CD4-positive, alpha-beta T cell (primary cell): ENCODE measurements at regions not wholly inside any gene's neighbourhood (a gene's known extent, or its start where the extent isn't known, plus 50 kb on each side); places are given as distances from the start of the nearest gene placed in this dataset.

Experiments
- ATAC-seq: fragments of 200-7000 bp; cut with Tn5 transposase; one replicate; pipeline ENCODE4 v1.10.0; 2022; ENCODE audit warnings: mild to moderate bottlenecking; ENCODE audit not compliant: poor library complexity
- CTCF ChIA-PET: fragments of 350-600 bp; sonication (Branson Sonifier 250); formaldehyde crosslinking; loops from one replicate; lab custom pipeline; 2021; ENCODE audit warnings: antibody characterized with exemption, inconsistent platforms; lab: Charles Lee
- POLR2A ChIA-PET: fragments of 350-600 bp; sonication (Branson Sonifier 250); formaldehyde crosslinking; loops from one replicate; lab custom pipeline; 2021; ENCODE audit warnings: antibody characterized with exemption, inconsistent platforms; lab: Charles Lee
- DNase-seq, 14 experiments: peaks; one replicate each; pipeline ENCODE4 v3.0.0-alpha.2; 2013 to 2020; ENCODE audit warnings: mixed read lengths in 2 of 14
- H3K27ac ChIP-seq, 2 donors: one replicate each; pipeline versions ENCODE4 v1.5.1 to v1.7.0; 2013; ENCODE audit warnings: low read length in 2 of 2, low read depth in 1 of 2, mild to moderate bottlenecking in 1 of 2
- H3K27me3 ChIP-seq, 2 experiments: 1 replicate in 1 of 2; 2 replicates in 1 of 2; pipeline versions ENCODE4 v1.6.1 to v1.7.0; 2013; ENCODE audit warnings: low read length in 2 of 2, control low read depth in 1 of 2, mild to moderate bottlenecking in 1 of 2, moderate library complexity in 1 of 2; ENCODE audit not compliant: insufficient read depth in 2 of 2, control insufficient read depth in 1 of 2
- H3K36me3 ChIP-seq: one replicate; pipeline ENCODE4 v1.6.1; 2013; ENCODE audit warnings: low read length, control low read depth; ENCODE audit not compliant: insufficient read depth
- H3K4me1 ChIP-seq: one replicate; pipeline ENCODE4 v1.6.1; 2013; ENCODE audit warnings: low read length, control low read depth; ENCODE audit not compliant: insufficient read depth
- H3K4me3 ChIP-seq: one replicate; pipeline ENCODE4 v1.5.1; 2013; ENCODE audit warnings: mild to moderate bottlenecking, low read length, moderate library complexity
- H3K9me3 ChIP-seq, 2 experiments: 1 replicate in 1 of 2; 2 replicates in 1 of 2; pipeline versions ENCODE4 v1.6.1 to v1.7.0; 2013; ENCODE audit warnings: low read length in 2 of 2, mild to moderate bottlenecking in 2 of 2, control low read depth in 1 of 2, moderate library complexity in 1 of 2; ENCODE audit not compliant: control insufficient read depth in 1 of 2, insufficient read depth in 1 of 2
- H3K27ac Mint-ChIP-seq: one replicate; pipeline ENCODE4 v1.8.0; 2020; ENCODE audit warnings: mixed read lengths
- H3K27me3 Mint-ChIP-seq: one replicate; pipeline ENCODE4 v1.8.0; 2021; ENCODE audit warnings: mixed read lengths
- H3K36me3 Mint-ChIP-seq: one replicate; pipeline ENCODE4 v1.8.0; 2021; ENCODE audit warnings: low read depth, mixed read lengths
- H3K4me1 Mint-ChIP-seq: one replicate; pipeline ENCODE4 v1.8.0; 2021; ENCODE audit warnings: low read depth, mixed read lengths
- H3K4me3 Mint-ChIP-seq: one replicate; pipeline ENCODE4 v1.8.0; 2020; ENCODE audit warnings: mild to moderate bottlenecking, mixed read lengths
- H3K9me3 Mint-ChIP-seq: one replicate; pipeline ENCODE4 v1.8.0; 2020; ENCODE audit warnings: mixed read lengths
- intact Hi-C, 2 experiments: fragments of 100-400 bp; cut with DNase I in 1 of 2; cut with micrococcal nuclease in 1 of 2; formaldehyde crosslinking; loops; one replicate each; pipeline versions ENCODE4 v1.15.1 to v1.9.0; 2023 to 2025; cut with DNase I, micrococcal nuclease
- TF ChIP-seq, protein P1 (sequence below): fragments of 200-600 bp; IDR thresholded peaks from one replicate; pipeline ENCODE4 v1.8.0; 2022; ENCODE audit warnings: antibody characterized with exemption, mild to moderate bottlenecking

DNA sequence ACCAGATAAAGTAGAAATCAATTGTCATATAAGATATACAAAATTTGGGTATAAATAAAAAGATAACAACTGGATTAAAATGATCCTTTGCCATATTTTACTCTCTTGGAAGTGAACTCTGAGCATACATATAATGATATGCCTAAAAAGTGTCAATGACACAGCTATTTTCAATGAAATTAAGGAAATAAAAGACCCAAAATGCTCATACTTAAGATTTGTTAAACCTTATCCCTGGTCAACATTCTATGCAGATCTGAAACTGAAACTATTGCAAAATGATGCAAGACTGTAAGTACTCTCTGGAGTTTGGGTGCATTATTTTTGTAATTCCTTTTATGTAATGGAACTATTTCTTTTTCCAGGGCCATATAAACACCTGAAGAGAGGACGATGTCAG is 119.0 kb upstream of the SGK1 start:
- H3K4me1 Mint-ChIP-seq, result peaks cover 28% of the 10 kb centered on the region
- H3K4me3 Mint-ChIP-seq, result no peak overlapping the region
- H3K27ac Mint-ChIP-seq, result no peak overlapping the region
- no peaks in the 10 kb centered on the region for H3K9me3 Mint-ChIP-seq
- no peaks in the 10 kb centered on the region for H3K36me3 Mint-ChIP-seq
- no peaks in the 10 kb centered on the region for H3K9me3 ChIP-seq
- TF ChIP-seq, protein P1, sequence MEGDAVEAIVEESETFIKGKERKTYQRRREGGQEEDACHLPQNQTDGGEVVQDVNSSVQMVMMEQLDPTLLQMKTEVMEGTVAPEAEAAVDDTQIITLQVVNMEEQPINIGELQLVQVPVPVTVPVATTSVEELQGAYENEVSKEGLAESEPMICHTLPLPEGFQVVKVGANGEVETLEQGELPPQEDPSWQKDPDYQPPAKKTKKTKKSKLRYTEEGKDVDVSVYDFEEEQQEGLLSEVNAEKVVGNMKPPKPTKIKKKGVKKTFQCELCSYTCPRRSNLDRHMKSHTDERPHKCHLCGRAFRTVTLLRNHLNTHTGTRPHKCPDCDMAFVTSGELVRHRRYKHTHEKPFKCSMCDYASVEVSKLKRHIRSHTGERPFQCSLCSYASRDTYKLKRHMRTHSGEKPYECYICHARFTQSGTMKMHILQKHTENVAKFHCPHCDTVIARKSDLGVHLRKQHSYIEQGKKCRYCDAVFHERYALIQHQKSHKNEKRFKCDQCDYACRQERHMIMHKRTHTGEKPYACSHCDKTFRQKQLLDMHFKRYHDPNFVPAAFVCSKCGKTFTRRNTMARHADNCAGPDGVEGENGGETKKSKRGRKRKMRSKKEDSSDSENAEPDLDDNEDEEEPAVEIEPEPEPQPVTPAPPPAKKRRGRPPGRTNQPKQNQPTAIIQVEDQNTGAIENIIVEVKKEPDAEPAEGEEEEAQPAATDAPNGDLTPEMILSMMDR, result no peak
- H3K36me3 ChIP-seq, result no peaks in the 10 kb centered on the region
- ChIA-PET CTCF (interaction anchor here (1.0 to 2.5 kb wide), 3 partner anchors 29 to 258 kb away, joined by 3 to 9 read pairs (median 5); no protein-coding TSS in a partner anchor), POLR2A (no interaction called here)
- H3K27me3 Mint-ChIP-seq, result no peaks in the 10 kb centered on the region
- ATAC-seq, result no peak
- no peak overlapping the region for H3K4me3 ChIP-seq
- H3K27ac ChIP-seq, result no peak overlapping the region
- intact Hi-C loops, result no loop called here
- peaks cover 9% of the 10 kb centered on the region for H3K4me1 ChIP-seq
- no peaks in the 10 kb centered on the region for H3K27me3 ChIP-seq
- DNase-seq, result peak in 3 of 14 experiments; percentile 23 to 33 (median 28)

DNA sequence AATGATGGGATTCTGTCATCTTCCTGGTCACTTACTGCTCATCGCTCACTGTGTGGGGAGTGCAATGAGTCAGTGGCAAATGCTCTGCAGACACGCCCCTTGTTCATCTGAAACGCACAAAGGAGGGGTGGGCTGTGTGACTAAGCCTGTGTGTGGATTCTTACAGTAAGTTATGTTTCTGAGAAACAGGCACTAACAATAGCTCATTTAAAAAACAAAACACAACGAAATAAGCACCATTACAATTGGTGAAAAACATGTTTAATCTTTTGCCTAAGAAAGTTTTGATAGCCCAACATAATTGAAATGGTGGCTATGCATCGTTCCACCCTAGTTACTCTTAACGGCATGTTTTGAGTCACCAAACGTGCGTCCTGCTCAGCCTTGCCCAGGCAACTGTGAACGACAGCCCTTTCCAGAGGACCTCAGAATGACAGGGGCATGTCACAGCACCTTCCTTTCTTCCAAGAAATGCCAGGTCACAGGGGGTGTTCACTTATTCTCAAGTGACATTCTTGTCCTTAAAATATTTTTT is 118.4 kb upstream of the SGK1 start:
- H3K36me3 Mint-ChIP-seq, result no peaks in the 10 kb centered on the region
- POLR2A ChIA-PET, result no interaction called here
- Histone ChIP-seq H3K27ac (peak overlapping the region in 1 of 2 donors; percentile 37), H3K36me3 (no peaks in the 10 kb centered on the region), H3K9me3 (no peaks in the 10 kb centered on the region), H3K4me3 (peak overlapping the region; percentile 34), H3K27me3 (no peaks in the 10 kb centered on the region), H3K4me1 (peaks cover 9% of the 10 kb centered on the region)
- TF ChIP-seq, protein P1, result no peak
- ATAC-seq, result peak; percentile 72
- no peak overlapping the region for H3K27ac Mint-ChIP-seq
- peaks cover 28% of the 10 kb centered on the region for H3K4me1 Mint-ChIP-seq
- no peaks in the 10 kb centered on the region for H3K9me3 Mint-ChIP-seq
- CTCF ChIA-PET, result interaction anchor here (2.5 kb wide), 1 partner anchor 258 kb away, joined by 9 read pairs; no protein-coding TSS in a partner anchor
- intact Hi-C loops, result no loop called here
- H3K4me3 Mint-ChIP-seq, result peak overlapping the region; percentile 54
- no peaks in the 10 kb centered on the region for H3K27me3 Mint-ChIP-seq
- DNase-seq, result peak in 13 of 14 experiments; percentile 10 to 78 (median 54)

DNA sequence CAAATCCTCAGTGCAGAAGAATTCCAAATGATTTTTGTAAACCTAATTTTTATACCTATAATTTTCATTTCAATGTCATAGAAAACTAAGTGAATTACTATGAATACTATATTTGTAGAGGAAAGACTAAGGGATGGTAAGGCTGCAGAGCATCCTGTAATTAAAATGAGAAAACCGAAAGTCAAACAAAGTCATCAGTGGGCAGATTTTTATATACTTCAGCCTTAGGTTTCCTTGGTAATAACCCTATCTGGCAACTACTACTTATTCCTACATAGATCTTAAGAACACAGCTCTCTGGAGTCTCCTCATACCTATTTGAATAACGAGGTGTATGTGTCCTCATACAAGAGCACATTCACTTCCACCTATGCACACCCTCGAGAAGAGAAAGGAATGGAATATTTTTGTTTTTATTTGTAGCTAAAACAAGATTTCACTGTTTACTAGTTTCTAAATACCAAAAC is 117.9 kb upstream of the SGK1 start:
- peaks cover 28% of the 10 kb centered on the region for H3K4me1 Mint-ChIP-seq
- Histone ChIP-seq H3K27ac (no peak overlapping the region), H3K36me3 (no peaks in the 10 kb centered on the region), H3K4me1 (peaks cover 9% of the 10 kb centered on the region), H3K9me3 (no peaks in the 10 kb centered on the region), H3K27me3 (no peaks in the 10 kb centered on the region), H3K4me3 (peak overlapping the region; percentile 34)
- POLR2A ChIA-PET, result no interaction called here
- no peaks in the 10 kb centered on the region for H3K9me3 Mint-ChIP-seq
- DNase-seq, result no peak
- H3K4me3 Mint-ChIP-seq, result peak overlapping the region; percentile 54
- TF ChIP-seq, protein P1, result no peak
- intact Hi-C loops, result no loop called here
- CTCF ChIA-PET, result interaction anchor here (2.5 kb wide), 1 partner anchor 257 kb away, joined by 9 read pairs; no protein-coding TSS in a partner anchor
- peak; percentile 20 for ATAC-seq
- no peaks in the 10 kb centered on the region for H3K27me3 Mint-ChIP-seq
- no peaks in the 10 kb centered on the region for H3K36me3 Mint-ChIP-seq
- H3K27ac Mint-ChIP-seq, result no peak overlapping the region
